ENCODE measurements at regions not wholly inside any gene's neighbourhood (a gene's known extent, or its start where the extent isn't known, plus 50 kb on each side); places are given as distances from the start of the nearest gene placed in this dataset.

DNA sequence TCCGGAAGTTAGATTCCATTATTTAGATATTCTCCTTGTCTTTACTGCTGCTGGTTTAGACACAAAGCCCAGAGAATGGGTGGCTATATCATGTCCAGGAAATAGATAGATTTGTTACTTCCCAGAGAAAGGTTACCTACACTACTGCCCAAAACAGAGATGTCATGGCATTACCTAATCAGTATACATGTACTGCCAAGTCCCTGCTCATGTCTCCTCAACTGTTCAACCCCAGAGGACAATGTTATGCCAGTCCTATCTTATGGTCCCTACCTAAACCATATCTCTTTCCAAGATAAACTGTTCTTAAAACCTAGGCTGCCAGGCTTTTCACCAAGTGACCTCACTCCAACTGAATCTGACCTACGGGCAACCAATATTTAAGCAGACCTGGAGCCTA, 209.5 kb upstream of the AR start:
- DNase-seq (ENCODE audit: low read depth in 2 of 2), result no peak
- TF ChIP-seq, protein P1, sequence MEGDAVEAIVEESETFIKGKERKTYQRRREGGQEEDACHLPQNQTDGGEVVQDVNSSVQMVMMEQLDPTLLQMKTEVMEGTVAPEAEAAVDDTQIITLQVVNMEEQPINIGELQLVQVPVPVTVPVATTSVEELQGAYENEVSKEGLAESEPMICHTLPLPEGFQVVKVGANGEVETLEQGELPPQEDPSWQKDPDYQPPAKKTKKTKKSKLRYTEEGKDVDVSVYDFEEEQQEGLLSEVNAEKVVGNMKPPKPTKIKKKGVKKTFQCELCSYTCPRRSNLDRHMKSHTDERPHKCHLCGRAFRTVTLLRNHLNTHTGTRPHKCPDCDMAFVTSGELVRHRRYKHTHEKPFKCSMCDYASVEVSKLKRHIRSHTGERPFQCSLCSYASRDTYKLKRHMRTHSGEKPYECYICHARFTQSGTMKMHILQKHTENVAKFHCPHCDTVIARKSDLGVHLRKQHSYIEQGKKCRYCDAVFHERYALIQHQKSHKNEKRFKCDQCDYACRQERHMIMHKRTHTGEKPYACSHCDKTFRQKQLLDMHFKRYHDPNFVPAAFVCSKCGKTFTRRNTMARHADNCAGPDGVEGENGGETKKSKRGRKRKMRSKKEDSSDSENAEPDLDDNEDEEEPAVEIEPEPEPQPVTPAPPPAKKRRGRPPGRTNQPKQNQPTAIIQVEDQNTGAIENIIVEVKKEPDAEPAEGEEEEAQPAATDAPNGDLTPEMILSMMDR (IDR thresholded peaks at IDR 0.05; ENCODE audit: low read depth, low read length), result no peak
- H3K4me3 ChIP-seq (replicated peaks in 1 of 2; ENCODE audit: low read depth in 2 of 2, low read length in 2 of 2), result no peak overlapping the region

DNA sequence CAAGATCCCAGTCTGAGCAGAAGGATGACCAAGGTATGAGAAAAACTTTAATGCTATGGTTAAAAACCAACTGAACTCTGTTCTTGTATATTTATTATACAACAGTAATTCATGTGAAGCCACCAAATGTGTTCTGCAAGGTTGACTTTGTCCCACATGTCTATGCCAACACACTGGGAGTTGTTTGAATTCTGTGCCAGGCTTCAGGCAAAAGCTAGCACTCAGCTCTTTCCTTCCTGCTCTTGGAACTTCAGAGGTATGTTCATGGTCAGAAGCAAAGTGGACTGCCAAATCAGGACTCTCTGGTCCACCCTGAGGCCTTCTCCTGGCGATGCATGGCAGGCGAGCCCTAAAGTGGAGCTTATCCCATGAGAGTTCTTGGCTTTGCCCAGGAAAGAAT, 205.6 kb upstream of the AR start:
- TF ChIP-seq, protein P1 (IDR thresholded peaks at IDR 0.05; ENCODE audit: low read depth, low read length), result no peak
- no peak overlapping the region for H3K4me3 ChIP-seq (replicated peaks in 1 of 2; ENCODE audit: low read depth in 2 of 2, low read length in 2 of 2)
- no peak for DNase-seq (ENCODE audit: low read depth in 2 of 2)

DNA sequence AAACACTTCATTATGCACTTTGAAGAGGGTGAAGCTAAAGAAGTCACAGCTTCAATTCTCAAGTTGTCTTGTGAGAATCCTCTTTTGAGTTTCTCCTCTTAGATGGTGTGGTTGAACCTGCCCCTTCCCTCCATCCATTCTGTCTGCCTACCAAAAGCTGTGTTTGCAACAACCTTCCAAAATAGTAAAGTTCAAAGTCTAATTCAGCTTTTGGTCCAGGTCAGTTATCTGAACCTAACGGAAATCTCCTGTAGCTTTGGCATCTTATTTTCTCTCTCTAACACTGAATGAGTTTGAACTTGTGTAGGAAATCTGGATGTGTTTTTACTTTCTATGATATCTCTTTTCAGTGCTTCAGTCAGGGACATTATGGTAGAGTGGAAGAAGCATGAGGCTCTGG, 201.7 kb upstream of the AR start:
- DNase-seq (ENCODE audit: low read depth in 2 of 2), result no peak
- TF ChIP-seq, protein P1 (IDR thresholded peaks at IDR 0.05; ENCODE audit: low read depth, low read length), result no peak
- H3K4me3 ChIP-seq (replicated peaks in 1 of 2; ENCODE audit: low read depth in 2 of 2, low read length in 2 of 2), result no peak overlapping the region

DNA sequence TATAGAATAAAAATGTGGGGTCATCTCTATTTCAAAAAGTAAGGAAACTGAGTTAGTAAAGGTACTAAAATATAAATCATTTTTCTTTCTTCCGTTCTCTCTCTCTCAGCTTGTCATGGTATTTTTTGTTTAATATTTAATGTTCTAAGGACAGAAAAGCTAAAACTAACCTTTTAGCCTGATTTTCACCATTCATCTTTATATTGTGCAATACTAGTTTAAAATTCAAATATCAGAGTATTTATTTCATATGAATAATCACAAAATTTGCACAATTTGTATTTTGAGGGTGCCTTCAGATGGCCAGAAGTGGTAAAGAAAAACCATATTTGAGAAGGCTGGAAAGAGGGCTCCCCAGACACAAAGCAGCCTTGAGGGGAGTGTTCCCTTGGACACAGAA, 197.6 kb upstream of the AR start:
- TF ChIP-seq, protein P1 (IDR thresholded peaks at IDR 0.05; ENCODE audit: low read depth, low read length), result no peak
- DNase-seq (ENCODE audit: low read depth in 2 of 2), result no peak
- no peak overlapping the region for H3K4me3 ChIP-seq (replicated peaks in 1 of 2; ENCODE audit: low read depth in 2 of 2, low read length in 2 of 2)

DNA sequence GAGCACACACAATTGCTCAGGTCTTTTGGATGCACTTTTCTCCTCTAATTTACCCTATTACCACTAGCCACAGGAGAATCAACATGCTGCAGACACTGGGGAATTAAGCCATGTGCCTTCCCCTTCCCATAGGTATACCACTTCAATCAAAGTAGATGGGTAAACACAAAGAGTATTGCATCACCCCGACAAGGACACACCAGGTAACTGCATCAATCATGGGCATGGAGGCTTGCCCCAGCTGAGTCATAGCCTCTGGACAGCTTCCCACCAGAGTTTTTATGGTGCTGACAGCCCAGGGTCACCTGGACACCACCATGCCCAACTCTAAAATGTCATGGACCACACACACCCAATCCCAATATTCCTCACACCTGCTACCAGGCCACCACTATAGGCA, 197.2 kb upstream of the AR start:
- DNase-seq (ENCODE audit: low read depth in 2 of 2), result no peak
- TF ChIP-seq, protein P1 (IDR thresholded peaks at IDR 0.05; ENCODE audit: low read depth, low read length), result no peak
- no peak overlapping the region for H3K4me3 ChIP-seq (replicated peaks in 1 of 2; ENCODE audit: low read depth in 2 of 2, low read length in 2 of 2)

DNA sequence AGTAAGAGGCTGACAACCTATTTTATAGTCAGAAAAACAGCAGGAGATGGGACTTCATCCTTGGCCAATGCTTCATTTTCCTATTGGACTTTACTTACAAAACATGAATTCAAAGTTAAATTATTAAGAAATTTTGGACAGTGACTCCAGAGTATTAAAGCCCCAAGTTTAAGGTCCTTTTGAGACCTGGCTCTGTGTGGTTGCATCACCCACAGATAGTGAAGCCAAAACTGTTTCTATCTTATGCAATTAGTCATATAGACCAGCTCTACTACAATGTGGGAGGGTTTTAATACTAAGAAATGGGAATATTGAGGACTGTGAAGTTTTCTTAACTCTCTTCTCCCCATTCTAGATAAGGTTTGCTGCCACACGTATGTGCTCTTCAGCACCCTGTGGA, 196.7 kb upstream of the AR start:
- no peak for DNase-seq (ENCODE audit: low read depth in 2 of 2)
- TF ChIP-seq, protein P1 (IDR thresholded peaks at IDR 0.05; ENCODE audit: low read depth, low read length), result no peak
- no peak overlapping the region for H3K4me3 ChIP-seq (replicated peaks in 1 of 2; ENCODE audit: low read depth in 2 of 2, low read length in 2 of 2)

DNA sequence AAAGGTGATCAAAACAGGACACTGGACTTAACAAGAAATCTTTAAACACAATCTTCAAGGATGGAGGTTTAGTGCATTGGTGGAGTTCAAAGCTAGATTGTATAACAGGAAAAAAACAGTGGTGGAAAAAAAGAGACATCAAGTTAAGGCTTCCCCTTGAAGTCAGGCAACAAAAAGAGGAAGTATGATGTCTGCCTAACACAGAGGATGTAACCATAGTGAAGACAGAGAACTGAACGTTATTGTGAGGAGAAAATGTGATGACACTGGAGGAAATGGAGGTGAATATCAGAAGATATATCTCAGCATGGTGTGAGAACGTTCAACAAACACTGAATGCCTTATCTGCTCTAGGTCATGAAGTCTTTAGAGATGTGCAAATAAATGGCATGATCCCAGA, 192.4 kb upstream of the AR start:
- H3K4me3 ChIP-seq (replicated peaks in 1 of 2; ENCODE audit: low read depth in 2 of 2, low read length in 2 of 2), result no peak overlapping the region
- TF ChIP-seq, protein P1 (IDR thresholded peaks at IDR 0.05; ENCODE audit: low read depth, low read length), result no peak
- DNase-seq (ENCODE audit: low read depth in 2 of 2), result no peak

All from cardiac fibroblast (primary cell).